Loucy (cell line): ENCODE measurements at regions not wholly inside any gene's neighbourhood (a gene's known extent, or its start where the extent isn't known, plus 50 kb on each side); places are given as distances from the start of the nearest gene placed in this dataset.

Experiments
- EZH2phosphoT487 ChIP-seq: fragments of 200-600 bp; IDR thresholded peaks from 2 replicates; pipeline ENCODE4 v1.6.1; 2018; ENCODE audit warnings: antibody characterized with exemption, mild to moderate bottlenecking, moderate library complexity, borderline replicate concordance
- TF ChIP-seq, protein P1 (sequence below): fragments of 200-600 bp; sonication (generic); conservative IDR thresholded peaks from 2 replicates; pipeline ENCODE4 v1.5.1; 2014; ENCODE audit warnings: mild to moderate bottlenecking, antibody characterized with exemption, low read length

DNA sequence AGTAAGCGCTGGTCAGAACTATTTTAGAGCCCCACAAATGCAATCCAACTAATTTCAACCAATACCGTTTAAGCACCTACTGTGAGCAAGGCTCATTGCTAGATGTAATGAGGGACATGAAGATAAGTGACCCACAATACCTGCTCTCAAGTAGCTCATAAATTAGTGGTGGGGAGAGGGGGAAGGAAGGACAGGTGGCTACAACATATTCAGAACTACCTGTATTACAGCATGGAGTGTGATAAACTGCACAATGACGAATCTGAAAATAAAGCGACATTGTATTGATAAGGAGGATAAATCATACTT lies 311.6 kb upstream of the DIAPH2 start:
- TF ChIP-seq, protein P1, sequence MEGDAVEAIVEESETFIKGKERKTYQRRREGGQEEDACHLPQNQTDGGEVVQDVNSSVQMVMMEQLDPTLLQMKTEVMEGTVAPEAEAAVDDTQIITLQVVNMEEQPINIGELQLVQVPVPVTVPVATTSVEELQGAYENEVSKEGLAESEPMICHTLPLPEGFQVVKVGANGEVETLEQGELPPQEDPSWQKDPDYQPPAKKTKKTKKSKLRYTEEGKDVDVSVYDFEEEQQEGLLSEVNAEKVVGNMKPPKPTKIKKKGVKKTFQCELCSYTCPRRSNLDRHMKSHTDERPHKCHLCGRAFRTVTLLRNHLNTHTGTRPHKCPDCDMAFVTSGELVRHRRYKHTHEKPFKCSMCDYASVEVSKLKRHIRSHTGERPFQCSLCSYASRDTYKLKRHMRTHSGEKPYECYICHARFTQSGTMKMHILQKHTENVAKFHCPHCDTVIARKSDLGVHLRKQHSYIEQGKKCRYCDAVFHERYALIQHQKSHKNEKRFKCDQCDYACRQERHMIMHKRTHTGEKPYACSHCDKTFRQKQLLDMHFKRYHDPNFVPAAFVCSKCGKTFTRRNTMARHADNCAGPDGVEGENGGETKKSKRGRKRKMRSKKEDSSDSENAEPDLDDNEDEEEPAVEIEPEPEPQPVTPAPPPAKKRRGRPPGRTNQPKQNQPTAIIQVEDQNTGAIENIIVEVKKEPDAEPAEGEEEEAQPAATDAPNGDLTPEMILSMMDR: no peak
- TF ChIP-seq EZH2phosphoT487: no peak
